Nephron (organoid): ENCODE measurements at regions not wholly inside any gene's neighbourhood (a gene's known extent, or its start where the extent isn't known, plus 50 kb on each side); places are given as distances from the start of the nearest gene placed in this dataset.

Experiments used
- H3K27ac Mint-ChIP-seq, 3 experiments: 2 replicates each; pipeline ENCODE4 v1.8.0; 2020; ENCODE audit warnings: mixed read lengths in 3 of 3, mild to moderate bottlenecking in 2 of 3, moderate library complexity in 1 of 3
- H3K27me3 Mint-ChIP-seq: 2 replicates; pipeline ENCODE4 v1.8.0; 2021; ENCODE audit warnings: low read depth, mild to moderate bottlenecking, moderate library complexity, mixed read lengths
- H3K36me3 Mint-ChIP-seq: 2 replicates; pipeline ENCODE4 v1.8.0; 2020; ENCODE audit warnings: low read depth, mixed read lengths
- H3K4me1 Mint-ChIP-seq: 2 replicates; pipeline ENCODE4 v1.8.0; 2020; ENCODE audit warnings: mixed read lengths
- H3K4me3 Mint-ChIP-seq, 3 experiments: 2 replicates each; pipeline ENCODE4 v1.8.0; 2020; ENCODE audit warnings: mild to moderate bottlenecking in 3 of 3, mixed read lengths in 3 of 3, moderate library complexity in 2 of 3
- H3K9me3 Mint-ChIP-seq: 2 replicates; pipeline ENCODE4 v1.8.0; 2020; ENCODE audit warnings: mixed read lengths
- CTCF ChIP-seq, 3 experiments: fragments of 200-600 bp; sonication (generic); IDR thresholded peaks; one replicate each; pipeline ENCODE4 v1.5.0; 2021; ENCODE audit warnings: antibody characterized with exemption in 3 of 3; ENCODE audit not compliant: unreplicated experiment in 3 of 3

GRCh38 chr9:23542438-23542837 is 283.6 kb downstream of the ELAVL2 start:
- Mint-ChIP-seq H3K4me1 (peaks cover 19% of the 10 kb centered on the region), H3K36me3 (no peaks in the 10 kb centered on the region), H3K27ac (no peak overlapping the region), H3K4me3 (no peak overlapping the region), H3K9me3 (peaks cover 6% of the 10 kb centered on the region), H3K27me3 (peaks cover 11% of the 10 kb centered on the region)
- no peak for TF ChIP-seq CTCF (IDR thresholded peaks at IDR 0.05; ENCODE audit: unreplicated experiment in 3 of 3)

GRCh38 chr9:23542927-23543326 is 283.1 kb downstream of the ELAVL2 start:
- peaks cover 14% of the 10 kb centered on the region for H3K4me1 Mint-ChIP-seq
- H3K9me3 Mint-ChIP-seq = peaks cover 7% of the 10 kb centered on the region
- H3K4me3 Mint-ChIP-seq = no peak overlapping the region
- H3K36me3 Mint-ChIP-seq = no peaks in the 10 kb centered on the region
- TF ChIP-seq CTCF (IDR thresholded peaks at IDR 0.05; ENCODE audit: unreplicated experiment in 3 of 3) = no peak
- H3K27ac Mint-ChIP-seq = no peak overlapping the region
- H3K27me3 Mint-ChIP-seq = peaks cover 7% of the 10 kb centered on the region

GRCh38 chr9:23543419-23543818 is 282.6 kb downstream of the ELAVL2 start:
- H3K9me3 Mint-ChIP-seq = peaks cover 9% of the 10 kb centered on the region
- no peak overlapping the region for H3K4me3 Mint-ChIP-seq
- TF ChIP-seq CTCF (IDR thresholded peaks at IDR 0.05; ENCODE audit: unreplicated experiment in 3 of 3) = no peak
- no peak overlapping the region for H3K27ac Mint-ChIP-seq
- no peaks in the 10 kb centered on the region for H3K36me3 Mint-ChIP-seq
- peaks cover 3% of the 10 kb centered on the region for H3K27me3 Mint-ChIP-seq
- peaks cover 9% of the 10 kb centered on the region for H3K4me1 Mint-ChIP-seq

GRCh38 chr9:23545728-23546127 is 280.3 kb downstream of the ELAVL2 start:
- H3K9me3 Mint-ChIP-seq = peaks cover 9% of the 10 kb centered on the region

GRCh38 chr9:23551311-23551721 is 274.7 kb downstream of the ELAVL2 start:
- Mint-ChIP-seq H3K4me3 (no peak overlapping the region), H3K27me3 (peaks cover 3% of the 10 kb centered on the region), H3K36me3 (no peaks in the 10 kb centered on the region), H3K27ac (peak overlapping the region in 1 of 3 experiments; percentile 51), H3K9me3 (peaks cover 9% of the 10 kb centered on the region), H3K4me1 (peaks cover 17% of the 10 kb centered on the region)
- TF ChIP-seq CTCF (IDR thresholded peaks at IDR 0.05; ENCODE audit: unreplicated experiment in 3 of 3) = no peak

More at GRCh38 chr9:23545728-23546127, 280.3 kb downstream of the ELAVL2 start:
- TF ChIP-seq CTCF (IDR thresholded peaks at IDR 0.05; ENCODE audit: unreplicated experiment in 3 of 3) = no peak
- Mint-ChIP-seq H3K36me3 (no peaks in the 10 kb centered on the region), H3K27me3 (peaks cover 3% of the 10 kb centered on the region), H3K4me3 (no peak overlapping the region), H3K4me1 (no peaks in the 10 kb centered on the region), H3K27ac (no peak overlapping the region)

GRCh38 chr9:23551929-23552707 is 273.9 kb downstream of the ELAVL2 start:
- Mint-ChIP-seq H3K27ac (no peak overlapping the region), H3K36me3 (no peaks in the 10 kb centered on the region), H3K4me1 (peaks cover 24% of the 10 kb centered on the region), H3K9me3 (peaks cover 4% of the 10 kb centered on the region), H3K4me3 (no peak overlapping the region), H3K27me3 (peaks cover under 1% of the 10 kb centered on the region)
- no peak for TF ChIP-seq CTCF (IDR thresholded peaks at IDR 0.05; ENCODE audit: unreplicated experiment in 3 of 3)
